ENCODE measurements at regions not wholly inside any gene's neighbourhood (a gene's known extent, or its start where the extent isn't known, plus 50 kb on each side); places are given as distances from the start of the nearest gene placed in this dataset.

- TF ChIP-seq NFE2L1 (tag; IDR thresholded peaks at IDR 0.05; ENCODE audit: borderline replicate concordance, low read depth) = no peak
- TF ChIP-seq FOS (IDR thresholded peaks at IDR 0.05; ENCODE audit: extremely low read depth, insufficient read length) = no peak
- peak in 1 of 2 experiments; percentile 43; a peak in 1 of 4 replicates for TF ChIP-seq MNT (conservative IDR thresholded peaks at IDR 0.05)
- no peak for TF ChIP-seq ZBTB33 (CRISPR knock-in tag; IDR thresholded peaks at IDR 0.05)
- TF ChIP-seq ZBTB2 (IDR thresholded peaks at IDR 0.05) = no peak
Observed at GRCh38 chr1:234969011-234969441, 159.6 kb downstream of the TOMM20 start (continued).

GRCh38 chr1:234968451-234968850 is 160.2 kb downstream of the TOMM20 start:
- BruUV-seq (replicated peaks) = no TSS peak
- FAIRE-seq = no peak
- in situ Hi-C loops (cut with MboI) = no loop called here

More at GRCh38 chr1:234968451-234968850, 160.2 kb downstream of the TOMM20 start:
- H3K9me3 ChIP-seq (replicated peaks; ENCODE audit: control insufficient read depth, insufficient read depth, low read depth, low read length) = no peaks in the 10 kb centered on the region; the same call in none of the 2 replicates
- intact Hi-C loops (cut with micrococcal nuclease) = no loop called here
- no peak overlapping the region for H3K9ac ChIP-seq (ENCODE audit: insufficient read depth in 1 of 2, low read depth in 2 of 2, low read length in 2 of 2)
- ChIA-PET POLR2A (no interaction called here), CTCF (ENCODE audit: low intra/inter-chr PET ratio) (no interaction called here)
- no peak overlapping the region for H3K4me2 ChIP-seq (ENCODE audit: insufficient read depth, low read length)
- H3K4me1 ChIP-seq (replicated peaks in 1 of 2; ENCODE audit: control insufficient read depth in 2 of 2, insufficient read depth in 2 of 2, low read length in 2 of 2) = peaks cover 14 to 59% of the 10 kb centered on the region in 2 experiments
- H3K27ac ChIP-seq (ENCODE audit: extremely low read depth, low read depth, low read length) = no peak overlapping the region
- H3K4me3 ChIP-seq = no peak overlapping the region
- H2AFZ ChIP-seq (ENCODE audit: low read depth, low read length) = peak overlapping the region; percentile 83
- TF ChIP-seq CEBPB (tag; IDR thresholded peaks at IDR 0.05) (peak; percentile 45), CREM (IDR thresholded peaks at IDR 0.05; ENCODE audit: low read depth) (no peak), STAT6 (CRISPR knock-in tag; IDR thresholded peaks at IDR 0.05) (no peak), DEAF1 (CRISPR knock-in tag; IDR thresholded peaks at IDR 0.05) (0 out of 2 replicates have a peak, but pooled peaks have one; percentile 7)
- no peaks in the 10 kb centered on the region for H3K79me2 ChIP-seq (ENCODE audit: control insufficient read depth, insufficient read depth, low read length)
- H3K9me1 ChIP-seq (ENCODE audit: control insufficient read depth, insufficient read depth, low read length) = no peaks in the 10 kb centered on the region
- 84% methylated on average over 4 of the region's 4 CpGs for WGBS (ENCODE audit: insufficient coverage, low coverage, missing lambda C conversion rate)
- no peaks in the 10 kb centered on the region for H4K20me1 ChIP-seq (replicated peaks; ENCODE audit: control insufficient read depth, insufficient read depth, low read length)
- H3K27me3 ChIP-seq (ENCODE audit: control insufficient read depth in 2 of 2, insufficient read depth in 2 of 2, low read length in 2 of 2) = no peaks in the 10 kb centered on the region
- no peaks in the 10 kb centered on the region for H3K36me3 ChIP-seq (ENCODE audit: control insufficient read depth, insufficient read depth, low read length)
- DNase-seq (ENCODE audit: extremely low read depth in 1 of 4, low spot score in 3 of 4) = no peak
- no peak for ATAC-seq

Measured in K562 (cell line).